ENCODE measurements at regions not wholly inside any gene's neighbourhood (a gene's known extent, or its start where the extent isn't known, plus 50 kb on each side); places are given as distances from the start of the nearest gene placed in this dataset.

DNA sequence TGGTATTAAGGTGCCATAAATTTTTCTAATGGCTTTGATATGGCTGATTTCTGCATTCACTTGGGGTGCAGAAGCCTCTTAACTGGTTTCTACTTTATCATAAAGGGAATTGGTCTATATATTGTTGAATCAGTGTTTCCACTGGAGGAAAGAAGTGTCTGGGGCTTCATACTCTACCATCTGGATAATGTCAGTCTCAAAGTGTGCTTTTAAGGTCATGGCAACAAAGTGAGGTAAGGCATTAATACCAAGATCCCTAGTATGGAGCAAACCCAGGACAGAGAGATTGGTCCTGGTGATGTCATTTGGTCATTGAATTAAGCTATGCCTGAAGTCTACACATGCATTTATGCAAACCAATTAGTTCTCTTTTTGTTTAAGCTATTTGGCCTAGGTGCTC is 309.9 kb downstream of the DUSP10 start:
- DNase-seq (ENCODE audit: low spot score), result no peak

GRCh38 chr1:221435504-221435904 is 306.4 kb downstream of the DUSP10 start:
- peak; percentile 31 for DNase-seq (ENCODE audit: low spot score)

DNA sequence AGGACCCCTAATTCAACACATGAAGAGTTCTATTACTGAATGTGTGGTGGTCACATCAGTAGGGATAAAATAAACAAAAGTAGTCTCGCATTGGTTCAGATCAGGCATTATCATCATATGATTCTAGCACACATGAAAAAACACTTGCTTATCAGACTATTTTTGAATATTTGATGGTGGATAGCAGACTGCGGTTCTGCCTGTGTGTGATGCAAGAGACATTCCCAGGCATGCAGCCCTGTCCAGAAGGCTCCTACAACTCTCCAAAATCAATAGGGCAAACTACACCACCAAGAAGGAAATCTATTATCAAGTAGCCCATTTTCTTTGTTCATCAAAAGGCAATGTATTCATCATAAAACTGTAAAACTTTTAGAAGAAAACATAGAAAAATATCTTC is 304.7 kb downstream of the DUSP10 start:
- no peak for DNase-seq (ENCODE audit: low spot score)

DNA sequence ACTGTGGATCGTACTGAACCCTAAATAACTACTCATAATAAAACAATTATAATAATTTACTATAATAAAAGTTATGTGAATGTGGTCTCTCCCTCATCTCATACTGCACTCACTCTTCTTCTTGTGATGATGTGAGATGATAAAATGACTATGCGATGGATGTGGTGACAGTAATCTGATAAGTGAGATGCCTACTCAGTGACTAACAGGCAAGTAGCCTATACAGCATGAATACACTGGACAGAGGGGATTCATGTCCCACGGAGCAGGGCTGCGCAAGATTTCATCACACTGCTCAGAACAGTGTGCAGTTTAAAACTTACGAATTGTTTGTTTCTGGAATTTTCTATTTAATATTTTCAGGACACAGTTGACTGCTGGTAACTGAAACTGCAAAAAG is 304.0 kb downstream of the DUSP10 start:
- no peak for DNase-seq (ENCODE audit: low spot score)

DNA sequence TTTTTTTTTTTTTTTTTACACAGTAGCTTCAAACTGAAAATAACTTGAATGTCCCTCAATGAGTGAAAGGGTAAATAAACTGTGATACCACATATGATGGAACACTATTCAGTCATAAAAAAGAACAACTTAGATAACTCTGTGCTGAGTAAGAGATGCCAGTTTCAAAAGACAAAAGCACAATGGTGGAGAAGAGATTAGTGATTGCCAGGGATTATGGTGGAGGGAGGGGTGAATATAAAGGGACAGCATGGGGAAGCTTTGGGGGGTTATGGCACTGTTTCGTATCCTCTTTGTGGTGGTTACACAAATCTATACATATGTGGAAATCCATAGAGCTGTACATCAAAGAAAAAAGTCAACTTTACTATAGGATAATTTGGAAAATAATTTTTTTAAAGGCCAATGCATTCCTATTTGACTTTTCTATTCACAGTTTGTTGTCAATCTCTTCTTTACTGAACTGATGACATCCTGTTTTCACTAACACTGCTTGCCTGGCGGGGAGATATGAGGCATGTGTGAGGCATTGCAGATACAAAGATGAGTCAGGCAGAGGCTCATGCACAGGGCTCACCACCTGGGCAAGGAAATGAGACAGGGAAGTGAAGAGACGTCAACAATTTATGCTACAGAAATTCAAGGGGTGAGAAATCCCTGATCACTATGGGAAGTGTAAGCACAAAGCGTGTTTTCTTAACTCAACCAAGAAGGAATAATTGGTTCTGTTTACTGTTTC is 302.7 kb downstream of the DUSP10 start:
- peak; percentile 57 for DNase-seq (ENCODE audit: low spot score)

- peak; percentile 40 for DNase-seq (ENCODE audit: low spot score)
Observed at GRCh38 chr1:221439747-221440501, 302.0 kb downstream of the DUSP10 start.

DNA sequence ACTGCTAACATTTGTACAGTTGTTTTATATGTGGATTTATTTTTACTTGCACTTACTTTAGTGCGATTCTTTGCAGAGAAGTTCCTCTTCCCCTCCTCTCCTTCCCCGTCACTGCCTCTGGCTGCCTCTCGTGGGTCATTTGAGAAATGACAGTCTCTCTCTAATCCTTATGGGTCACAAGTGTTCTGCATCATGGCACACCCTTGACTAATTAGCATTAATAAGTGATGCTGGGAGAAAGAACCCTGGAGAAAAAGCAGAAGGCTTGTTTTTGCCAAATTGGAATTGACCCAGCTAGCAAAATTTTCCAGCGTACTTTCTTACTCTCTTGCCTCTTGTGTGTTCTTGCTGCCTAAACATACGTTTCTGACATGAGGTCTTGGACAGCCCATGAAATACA is 301.2 kb downstream of the DUSP10 start:
- no peak for DNase-seq (ENCODE audit: low spot score)

- no peak for DNase-seq (ENCODE audit: low spot score)
Observed at GRCh38 chr1:221442056-221442455, 299.8 kb downstream of the DUSP10 start.

DNA sequence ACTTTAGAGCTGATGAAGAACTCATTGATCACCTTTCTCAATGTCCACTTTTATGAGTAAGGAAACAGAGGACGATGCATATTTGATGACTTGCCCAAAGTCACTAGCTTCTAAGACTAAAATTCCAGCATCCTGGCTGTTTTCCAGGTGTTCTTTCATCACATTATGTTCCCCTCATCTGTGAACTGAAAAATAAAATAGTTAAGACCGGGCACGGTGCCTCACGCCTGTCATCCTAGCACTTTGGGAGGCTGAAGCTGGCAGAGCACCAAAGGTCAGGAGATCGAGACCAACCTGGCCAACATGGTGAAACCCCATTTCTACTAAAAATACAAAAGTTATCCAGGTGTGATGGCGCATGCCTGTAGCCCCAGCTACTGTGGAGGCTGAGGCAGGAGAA is 297.5 kb downstream of the DUSP10 start:
- no peak for DNase-seq (ENCODE audit: low spot score)

DNA sequence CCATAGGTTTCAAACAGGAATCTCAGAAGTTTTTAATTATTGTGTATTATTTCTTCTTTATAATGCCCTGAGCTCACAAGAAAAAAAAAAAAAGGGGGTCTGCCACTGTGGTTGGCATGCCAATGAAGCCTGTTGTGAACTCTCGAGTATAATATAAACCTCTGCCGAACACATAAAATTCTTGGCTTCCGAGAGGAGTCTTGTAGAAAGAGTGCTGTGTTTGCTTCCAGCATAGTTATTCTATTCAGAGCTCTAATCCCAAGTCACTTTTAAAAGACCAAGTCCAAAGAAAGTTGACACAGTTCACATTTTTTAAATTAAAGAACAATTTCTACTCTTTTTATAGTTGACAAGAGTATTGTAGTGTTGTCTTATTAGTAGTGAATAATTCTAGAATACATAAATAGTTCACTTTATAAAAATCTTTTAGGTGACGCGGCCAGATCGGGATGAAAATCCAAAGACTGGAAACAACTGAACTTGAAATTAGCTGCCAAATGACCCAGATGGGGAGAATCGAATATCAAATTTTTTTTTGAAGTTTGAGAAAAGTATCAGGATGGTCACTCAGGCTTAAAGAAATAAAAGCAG is 293.2 kb downstream of the DUSP10 start:
- DNase-seq (ENCODE audit: low spot score), result no peak

GRCh38 chr1:221449194-221449593 is 292.7 kb downstream of the DUSP10 start:
- no peak for DNase-seq (ENCODE audit: low spot score)

DNA sequence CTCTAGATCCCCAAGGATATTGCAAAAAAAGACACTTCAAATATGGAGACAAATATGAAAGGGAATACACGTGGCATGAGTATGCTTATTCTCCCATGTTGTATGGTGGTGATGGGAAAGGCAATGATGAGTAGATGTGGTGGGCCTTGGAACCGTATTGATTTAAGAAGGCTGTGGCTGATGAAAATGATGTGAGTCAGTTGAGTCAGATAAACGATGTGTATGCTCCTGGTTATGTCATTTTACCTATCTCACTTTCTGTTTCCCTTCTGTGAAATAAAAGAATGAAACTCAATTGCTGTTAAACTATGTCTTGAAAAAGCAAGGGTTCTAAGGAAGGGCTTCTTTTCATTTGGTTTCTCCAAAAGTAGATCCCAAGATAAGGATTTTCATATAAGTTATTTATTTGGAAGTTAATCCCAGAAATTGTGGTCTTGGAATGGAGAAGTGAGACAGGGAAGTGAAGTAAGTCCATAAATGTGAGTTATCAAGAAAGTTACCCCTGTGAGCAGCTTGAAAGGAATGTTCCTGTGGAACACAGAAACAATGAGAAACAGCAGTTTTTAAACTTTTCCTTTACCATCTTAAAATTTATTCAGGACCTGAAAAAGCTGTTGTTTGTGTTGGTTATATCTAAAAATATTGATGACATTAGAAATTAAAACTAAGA is 292.0 kb downstream of the DUSP10 start:
- no peak for DNase-seq (ENCODE audit: low spot score)

GRCh38 chr1:221451741-221452140 is 290.1 kb downstream of the DUSP10 start:
- DNase-seq (ENCODE audit: low spot score), result no peak

GRCh38 chr1:221454096-221454495 is 287.8 kb downstream of the DUSP10 start:
- no peak for DNase-seq (ENCODE audit: low spot score)

DNA sequence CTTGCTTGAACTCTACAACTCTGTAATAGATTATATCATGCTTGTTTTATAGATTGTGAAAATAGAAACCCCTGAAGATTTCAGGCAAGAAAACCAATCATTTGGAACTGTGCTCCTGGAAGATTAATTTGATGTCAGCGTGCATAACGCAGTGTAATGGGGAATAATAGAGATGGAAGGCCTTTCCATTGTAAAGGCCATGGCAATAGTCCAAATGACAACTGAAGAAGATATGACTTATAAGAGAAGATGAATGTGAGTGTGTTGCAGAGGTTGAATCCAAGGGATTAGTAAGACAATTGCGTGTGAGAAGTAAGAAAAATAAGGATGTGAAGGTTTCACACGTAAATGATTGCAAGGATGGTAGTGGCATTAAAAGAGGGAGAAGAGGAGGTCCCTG is 285.0 kb downstream of the DUSP10 start:
- no peak for DNase-seq (ENCODE audit: low spot score)

GRCh38 chr1:221457685-221458446 is 284.0 kb downstream of the DUSP10 start:
- no peak for DNase-seq (ENCODE audit: low spot score)

DNA sequence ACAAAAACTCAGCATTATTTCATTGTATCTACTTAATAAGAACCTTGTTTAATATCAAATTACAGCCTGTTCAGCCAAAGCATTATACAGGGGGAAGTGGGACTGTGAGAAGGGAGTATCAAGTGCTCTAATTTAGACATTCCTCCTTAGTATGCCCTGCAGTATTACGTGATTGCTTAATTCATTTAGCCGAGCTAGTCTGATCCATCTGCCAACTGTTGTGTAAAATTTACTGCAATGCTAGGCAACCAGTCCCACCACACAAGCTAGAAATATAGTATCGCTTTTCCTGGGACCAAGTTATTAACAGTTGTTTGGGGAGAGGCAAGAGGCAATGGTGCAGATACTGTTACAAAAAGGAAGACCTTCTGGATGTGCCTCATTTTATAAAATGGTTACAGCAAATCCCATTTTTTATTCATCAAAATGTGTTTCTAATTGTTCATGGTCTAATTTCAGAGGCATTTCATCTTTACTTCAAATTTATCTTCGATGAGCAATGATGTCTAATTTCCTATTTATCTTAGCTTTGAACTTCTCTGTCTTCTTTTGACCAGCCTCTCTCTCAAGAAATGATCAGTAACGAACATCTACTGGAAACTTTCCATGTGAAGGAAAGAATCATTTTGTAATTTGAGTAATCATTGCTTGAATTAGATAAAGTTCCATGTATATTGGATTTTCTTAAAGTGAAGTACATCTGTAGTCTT is 283.3 kb downstream of the DUSP10 start:
- no peak for DNase-seq (ENCODE audit: low spot score)

DNA sequence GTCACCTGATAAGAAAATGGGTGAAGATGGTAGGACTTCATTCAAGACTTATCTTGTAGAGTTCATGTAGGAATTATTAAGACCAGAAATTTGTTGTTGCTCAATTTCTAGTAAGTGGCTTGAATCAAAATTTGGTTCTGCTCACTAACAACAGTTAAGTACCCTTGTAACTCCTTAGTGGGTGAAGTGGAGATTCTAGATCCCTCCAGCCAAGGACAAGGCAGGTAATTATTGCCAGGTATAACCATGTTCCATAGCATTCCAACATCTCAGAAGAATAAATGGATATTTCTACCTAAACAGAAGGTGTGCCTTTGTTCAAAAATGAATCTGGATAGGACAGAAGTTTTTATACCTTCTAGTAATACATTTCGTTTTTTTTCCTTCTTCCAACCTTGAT is 282.3 kb downstream of the DUSP10 start:
- no peak for DNase-seq (ENCODE audit: low spot score)

GRCh38 chr1:221462345-221462744 is 279.5 kb downstream of the DUSP10 start:
- no peak for DNase-seq (ENCODE audit: low spot score)

DNA sequence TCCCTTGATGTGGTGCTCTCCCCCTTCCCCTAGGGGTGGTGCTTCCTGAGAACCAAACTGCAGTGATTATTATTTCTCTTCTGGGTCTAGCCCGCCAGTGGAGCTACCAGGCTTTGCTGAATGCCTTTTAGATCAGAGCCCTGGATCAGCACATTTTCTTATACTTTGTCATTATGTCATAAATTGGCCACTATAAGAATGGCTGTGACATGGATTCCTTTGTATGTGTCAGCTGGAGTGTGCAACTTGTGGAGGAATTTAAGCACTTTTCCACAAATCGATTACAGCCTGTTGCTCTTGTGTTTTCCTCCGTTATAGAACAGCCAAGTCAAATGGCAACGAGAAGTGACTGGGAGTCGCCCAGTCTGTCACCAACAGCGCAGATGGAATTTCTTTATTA is 273.3 kb downstream of the DUSP10 start:
- DNase-seq (ENCODE audit: low spot score), result no peak

- no peak for DNase-seq (ENCODE audit: low spot score)
Observed at GRCh38 chr1:221469476-221469875, 272.4 kb downstream of the DUSP10 start.
